Fibroblast of skin of left quadriceps (primary cell): ENCODE measurements at regions not wholly inside any gene's neighbourhood (a gene's known extent, or its start where the extent isn't known, plus 50 kb on each side); places are given as distances from the start of the nearest gene placed in this dataset.

Experiments
- DNase-seq, 2 experiments: peaks; one replicate each; pipeline ENCODE4 v3.0.0-alpha.2; 2013; ENCODE audit warnings: low read depth in 2 of 2

GRCh38 chr12:24414480-24414879 lies 465.0 kb upstream of the SOX5 start:
- no peak for DNase-seq

- no peak for DNase-seq
Measured at GRCh38 chr12:24411948-24412347, 462.5 kb upstream of the SOX5 start.

- DNase-seq, result no peak
Measured at GRCh38 chr12:24409868-24410267, 460.4 kb upstream of the SOX5 start.

- no peak for DNase-seq
Measured at GRCh38 chr12:24408305-24408704, 458.8 kb upstream of the SOX5 start.

GRCh38 chr12:24407884-24408283 lies 458.4 kb upstream of the SOX5 start:
- no peak for DNase-seq

GRCh38 chr12:24404086-24404815 lies 454.8 kb upstream of the SOX5 start:
- peak in 1 of 2 experiments; percentile 1 for DNase-seq

GRCh38 chr12:24400533-24400932 lies 451.1 kb upstream of the SOX5 start:
- no peak for DNase-seq

GRCh38 chr12:24398605-24399004 lies 449.1 kb upstream of the SOX5 start:
- DNase-seq, result no peak

GRCh38 chr12:24396224-24396623 lies 446.8 kb upstream of the SOX5 start:
- no peak for DNase-seq

GRCh38 chr12:24394246-24394645 lies 444.8 kb upstream of the SOX5 start:
- DNase-seq, result no peak

GRCh38 chr12:24393071-24393470 lies 443.6 kb upstream of the SOX5 start:
- no peak for DNase-seq

GRCh38 chr12:24389394-24389793 lies 439.9 kb upstream of the SOX5 start:
- DNase-seq, result no peak

GRCh38 chr12:24387381-24387780 lies 437.9 kb upstream of the SOX5 start:
- no peak for DNase-seq

- DNase-seq, result no peak
Measured at GRCh38 chr12:24386836-24387235, 437.4 kb upstream of the SOX5 start.

- DNase-seq, result no peak
Measured at GRCh38 chr12:24381790-24382189, 432.3 kb upstream of the SOX5 start.

- no peak for DNase-seq
Measured at GRCh38 chr12:24379861-24380521, 430.5 kb upstream of the SOX5 start.

GRCh38 chr12:24379433-24379832 lies 430.0 kb upstream of the SOX5 start:
- DNase-seq, result no peak

GRCh38 chr12:24378548-24379407 lies 429.3 kb upstream of the SOX5 start:
- DNase-seq, result peak; percentile 50 to 52

GRCh38 chr12:24374452-24374851 lies 425.0 kb upstream of the SOX5 start:
- no peak for DNase-seq

- DNase-seq, result no peak
Measured at GRCh38 chr12:24373004-24373403, 423.5 kb upstream of the SOX5 start.

- DNase-seq, result no peak
Measured at GRCh38 chr12:24366514-24366913, 417.0 kb upstream of the SOX5 start.

- DNase-seq, result no peak
Measured at GRCh38 chr12:24364921-24365320, 415.5 kb upstream of the SOX5 start.
